ENCODE measurements at regions not wholly inside any gene's neighbourhood (a gene's known extent, or its start where the extent isn't known, plus 50 kb on each side); places are given as distances from the start of the nearest gene placed in this dataset.

GRCh38 chr4:148958317-148958716 lies 516.1 kb upstream of the NR3C2 start:
- POLR2A ChIA-PET: no interaction called here
- H3K4me1 ChIP-seq (ENCODE audit: control insufficient read depth, insufficient read depth, low read length): no peaks in the 10 kb centered on the region
- CTCF ChIA-PET: interaction anchor here (0.5 kb wide), 1 partner anchor 226 kb away, joined by 3 read pairs; no protein-coding TSS in a partner anchor
- no peak for TF ChIP-seq ZNF530 (tag by site-specific recombination; IDR thresholded peaks at IDR 0.05; ENCODE audit: low read depth)
- no peak for TF ChIP-seq ZNF426 (tag by site-specific recombination; IDR thresholded peaks at IDR 0.05)
- TF ChIP-seq ZNF571 (tag by site-specific recombination; IDR thresholded peaks at IDR 0.05): no peak
- no peak for TF ChIP-seq ZNF596 (tag by site-specific recombination; IDR thresholded peaks at IDR 0.05)
- TF ChIP-seq PRDM2 (tag by site-specific recombination; IDR thresholded peaks at IDR 0.05; ENCODE audit: borderline replicate concordance): no peak
- no peak for TF ChIP-seq ZFP37 (tag by site-specific recombination; IDR thresholded peaks at IDR 0.05)
- no peak for TF ChIP-seq ZNF777 (tag by site-specific recombination; IDR thresholded peaks at IDR 0.05; ENCODE audit: borderline replicate concordance)
- no peak for TF ChIP-seq ZNF221 (tag by site-specific recombination; IDR thresholded peaks at IDR 0.05; ENCODE audit: borderline replicate concordance)
- TF ChIP-seq GLI2 (tag by site-specific recombination; IDR thresholded peaks at IDR 0.05; ENCODE audit: borderline replicate concordance, low read depth): no peak
- TF ChIP-seq ZNF266 (tag by site-specific recombination; IDR thresholded peaks at IDR 0.05; ENCODE audit: low read depth): no peak
- TF ChIP-seq ZNF157 (tag by site-specific recombination; IDR thresholded peaks at IDR 0.05): no peak
- no peak for TF ChIP-seq HOXA7 (CRISPR knock-in tag; IDR thresholded peaks at IDR 0.05; ENCODE audit: borderline replicate concordance)
- no peak for TF ChIP-seq ZNF404 (tag by site-specific recombination; IDR thresholded peaks at IDR 0.05)
- no peaks in the 10 kb centered on the region for H3K9me3 ChIP-seq (ENCODE audit: control insufficient read depth, insufficient read depth, low read depth, low read length)
- no peak overlapping the region for H3K4me3 ChIP-seq (ENCODE audit: low read depth, low read length)
- H3K36me3 ChIP-seq (ENCODE audit: control insufficient read depth in 2 of 2, insufficient read depth in 1 of 2, low read length in 2 of 2): no peaks in the 10 kb centered on the region
- no peak overlapping the region for H3K27ac ChIP-seq (ENCODE audit: extremely low read depth, low read depth, low read length)

- ChIA-PET CTCF (no interaction called here), POLR2A (interaction anchor here (0.6 kb wide), 1 partner anchor 185 kb away, joined by 3 read pairs; no protein-coding TSS in a partner anchor)
- H3K36me3 ChIP-seq (ENCODE audit: control insufficient read depth in 2 of 2, insufficient read depth in 1 of 2, low read length in 2 of 2): no peaks in the 10 kb centered on the region
- H3K27ac ChIP-seq (ENCODE audit: extremely low read depth, low read depth, low read length): no peak overlapping the region
- H3K9me3 ChIP-seq (ENCODE audit: control insufficient read depth, insufficient read depth, low read depth, low read length): no peaks in the 10 kb centered on the region
- no peaks in the 10 kb centered on the region for H3K4me1 ChIP-seq (ENCODE audit: control insufficient read depth, insufficient read depth, low read length)
- no peak overlapping the region for H3K4me3 ChIP-seq (ENCODE audit: low read depth, low read length)
- TF ChIP-seq ZBTB44 (tag by site-specific recombination; IDR thresholded peaks at IDR 0.05) (no peak), ZNF423 (tag by site-specific recombination; IDR thresholded peaks at IDR 0.05) (no peak), ATF2 (tag by site-specific recombination; IDR thresholded peaks at IDR 0.05; ENCODE audit: low read depth) (no peak), ZBTB17 (tag by site-specific recombination; IDR thresholded peaks at IDR 0.05) (no peak), PATZ1 (tag by site-specific recombination; IDR thresholded peaks at IDR 0.05) (no peak), ZNF248 (tag by site-specific recombination; IDR thresholded peaks at IDR 0.05) (no peak), ZNF398 (tag by site-specific recombination; IDR thresholded peaks at IDR 0.05) (no peak)
Measured at GRCh38 chr4:148955564-148956297, 513.5 kb upstream of the NR3C2 start.
